Endothelial cell (in vitro differentiated cells): ENCODE measurements at regions not wholly inside any gene's neighbourhood (a gene's known extent, or its start where the extent isn't known, plus 50 kb on each side); places are given as distances from the start of the nearest gene placed in this dataset.

Source experiments
- DNase-seq: peaks from one replicate; pipeline ENCODE4 v3.0.0; 2021; ENCODE audit warnings: low spot score
- H3K27ac Mint-ChIP-seq: one replicate; pipeline ENCODE4 v1.8.0; 2021; ENCODE audit warnings: mixed read lengths, inconsistent platforms; ENCODE audit not compliant: unreplicated experiment
- H3K27me3 Mint-ChIP-seq: one replicate; pipeline ENCODE4 v1.8.0; 2021; ENCODE audit warnings: mild to moderate bottlenecking, moderate library complexity, mixed read lengths, inconsistent platforms; ENCODE audit not compliant: unreplicated experiment
- H3K36me3 Mint-ChIP-seq: one replicate; pipeline ENCODE4 v1.8.0; 2021; ENCODE audit warnings: mild to moderate bottlenecking, low read depth, mixed read lengths, inconsistent platforms; ENCODE audit not compliant: unreplicated experiment
- H3K4me1 Mint-ChIP-seq: one replicate; pipeline ENCODE4 v1.8.0; 2021; ENCODE audit warnings: mild to moderate bottlenecking, mixed read lengths, inconsistent platforms; ENCODE audit not compliant: unreplicated experiment
- H3K4me3 Mint-ChIP-seq: one replicate; pipeline ENCODE4 v1.8.0; 2021; ENCODE audit warnings: mild to moderate bottlenecking, mixed read lengths, inconsistent platforms; ENCODE audit not compliant: unreplicated experiment
- H3K9me3 Mint-ChIP-seq: one replicate; pipeline ENCODE4 v1.8.0; 2021; ENCODE audit warnings: mixed read lengths, inconsistent platforms; ENCODE audit not compliant: unreplicated experiment
- CTCF ChIP-seq: fragments of 200-600 bp; sonication (generic); IDR thresholded peaks from one replicate; pipeline ENCODE4 v1.5.0; 2021; ENCODE audit warnings: antibody characterized with exemption; ENCODE audit not compliant: unreplicated experiment

GRCh38 chr3:95029644-95030043 is 966.8 kb downstream of the NSUN3 start:
- H3K9me3 Mint-ChIP-seq: no peaks in the 10 kb centered on the region
- H3K27ac Mint-ChIP-seq: no peak overlapping the region
- no peak for TF ChIP-seq CTCF

GRCh38 chr3:95036526-95037021 is 973.7 kb downstream of the NSUN3 start:
- Mint-ChIP-seq H3K4me3 (no peak overlapping the region), H3K9me3 (no peaks in the 10 kb centered on the region)

More at GRCh38 chr3:95029644-95030043, 966.8 kb downstream of the NSUN3 start:
- no peak overlapping the region for H3K4me3 Mint-ChIP-seq
- no peaks in the 10 kb centered on the region for H3K4me1 Mint-ChIP-seq
- no peaks in the 10 kb centered on the region for H3K36me3 Mint-ChIP-seq
- H3K27me3 Mint-ChIP-seq: no peaks in the 10 kb centered on the region
- DNase-seq: no peak

GRCh38 chr3:95037097-95037496 is 974.2 kb downstream of the NSUN3 start:
- TF ChIP-seq CTCF: no peak
- Mint-ChIP-seq H3K4me1 (no peaks in the 10 kb centered on the region), H3K27me3 (no peaks in the 10 kb centered on the region), H3K27ac (no peak overlapping the region), H3K36me3 (no peaks in the 10 kb centered on the region), H3K9me3 (no peaks in the 10 kb centered on the region), H3K4me3 (no peak overlapping the region)
- DNase-seq: no peak

More at GRCh38 chr3:95036526-95037021, 973.7 kb downstream of the NSUN3 start:
- no peak for TF ChIP-seq CTCF
- no peak overlapping the region for H3K27ac Mint-ChIP-seq
- no peaks in the 10 kb centered on the region for H3K4me1 Mint-ChIP-seq
- H3K27me3 Mint-ChIP-seq: no peaks in the 10 kb centered on the region
- DNase-seq: no peak
- H3K36me3 Mint-ChIP-seq: no peaks in the 10 kb centered on the region

- no peaks in the 10 kb centered on the region for H3K4me1 Mint-ChIP-seq
- H3K27me3 Mint-ChIP-seq: no peaks in the 10 kb centered on the region
- H3K36me3 Mint-ChIP-seq: no peaks in the 10 kb centered on the region
- no peaks in the 10 kb centered on the region for H3K9me3 Mint-ChIP-seq
- no peak overlapping the region for H3K27ac Mint-ChIP-seq
- DNase-seq: no peak
- H3K4me3 Mint-ChIP-seq: no peak overlapping the region
- TF ChIP-seq CTCF: no peak
Measured at GRCh38 chr3:95037927-95038326, 975.1 kb downstream of the NSUN3 start.

- H3K9me3 Mint-ChIP-seq: no peaks in the 10 kb centered on the region
- H3K4me1 Mint-ChIP-seq: no peaks in the 10 kb centered on the region
- DNase-seq: no peak
- H3K27ac Mint-ChIP-seq: no peak overlapping the region
- no peaks in the 10 kb centered on the region for H3K27me3 Mint-ChIP-seq
- H3K4me3 Mint-ChIP-seq: no peak overlapping the region
- H3K36me3 Mint-ChIP-seq: no peaks in the 10 kb centered on the region
- no peak for TF ChIP-seq CTCF
Measured at GRCh38 chr3:95044101-95044500, 981.2 kb downstream of the NSUN3 start.
